HCT116 (cell line): ENCODE measurements at regions not wholly inside any gene's neighbourhood (a gene's known extent, or its start where the extent isn't known, plus 50 kb on each side); places are given as distances from the start of the nearest gene placed in this dataset.

Source experiments
- ATAC-seq: fragments of 200-7000 bp; cut with Tn5 transposase; 2 replicates; pipeline ENCODE4 v1.9.1; 2020; ENCODE audit warnings: mild to moderate bottlenecking, moderate library complexity
- BruUV-seq: library from RNA; stranded (reverse); fragments of 400-500 nt; replicated peaks from 2 replicates; lab custom pipeline; 2021; lab: Mats Ljungman, UMichigan
- CTCF ChIA-PET: fragments of 300-600 bp; sonication (Branson Sonifier 250); formaldehyde crosslinking; loops from one replicate; lab custom pipeline; 2021; ENCODE audit warnings: antibody characterized with exemption; lab: Charles Lee
- POLR2A ChIA-PET: fragments of 300-600, 350-600 bp; sonication (Branson Sonifier 250); formaldehyde crosslinking; loops from one replicate; lab custom pipeline; 2021; ENCODE audit warnings: antibody characterized with exemption; lab: Charles Lee
- RAD21 ChIA-PET, 2 experiments: fragments of 300-600 bp; sonication (Branson Sonifier 250); formaldehyde crosslinking; loops; one replicate each; lab custom pipeline; 2023; ENCODE audit warnings: low total read pairs in 2 of 2; ENCODE audit not compliant: uncharacterized antibody in 2 of 2, unreplicated experiment in 2 of 2, low non-redundant PET in 1 of 2; lab: Charles Lee
- DNase-seq: peaks from one replicate; pipeline ENCODE4 v3.0.0-alpha.2; 2010; ENCODE audit warnings: low read depth, low spot score
- H2AFZ ChIP-seq: fragments of 200-600 bp; shearing (Covaris generic), sonication (generic); 2 replicates; pipeline ENCODE4 v1.6.1; 2017; ENCODE audit warnings: low read depth, mixed run types, mixed read lengths, antibody characterized with exemption, low read length; ENCODE audit not compliant: poor library complexity, severe bottlenecking
- H3K27ac ChIP-seq: 2 replicates; pipeline ENCODE4 v1.5.1; 2012; ENCODE audit warnings: low read depth, low read length
- H3K27me3 ChIP-seq: fragments of 200-600 bp; sonication (generic); 2 replicates; pipeline ENCODE4 v1.6.1; 2016; ENCODE audit warnings: mixed run types, low read length, mixed read lengths; ENCODE audit not compliant: insufficient read depth
- H3K36me3 ChIP-seq, 2 experiments: fragments of 200-500 bp in 1 of 2; fragments of 200-600 bp in 1 of 2; sonication (Bioruptor generic) in 1 of 2; sonication (generic) in 1 of 2; 2 replicates each; pipeline versions ENCODE4 v1.5.1 to v1.6.1; 2014 to 2016; ENCODE audit warnings: low read length in 2 of 2, inconsistent platforms in 1 of 2, mixed read lengths in 1 of 2, mixed run types in 1 of 2; ENCODE audit not compliant: insufficient read depth in 2 of 2, control insufficient read depth in 1 of 2
- H3K4me1 ChIP-seq, 2 experiments: fragments of 200-600 bp in 1 of 2; sonication (generic) in 1 of 2; 2 replicates each; pipeline versions ENCODE4 v1.5.1 to v1.6.1; 2012 to 2017; ENCODE audit warnings: low read length in 2 of 2, inconsistent platforms in 1 of 2, mild to moderate bottlenecking in 1 of 2, mixed read lengths in 1 of 2, mixed run types in 1 of 2, moderate library complexity in 1 of 2; ENCODE audit not compliant: insufficient read depth in 2 of 2, control insufficient read depth in 1 of 2
- H3K4me2 ChIP-seq: fragments of 200-600 bp; sonication (generic); 2 replicates; pipeline ENCODE4 v1.6.1; 2017; ENCODE audit warnings: mixed run types, low read length, mixed read lengths
- H3K4me3 ChIP-seq, 2 experiments: fragments of 200-600 bp in 1 of 2; sonication (generic) in 1 of 2; replicated peaks in 1 of 2; 2 replicates each; pipeline ENCODE4 v1.5.1; 2011 to 2016; ENCODE audit warnings: low read length in 2 of 2, control low read depth in 1 of 2, low read depth in 1 of 2, mild to moderate bottlenecking in 1 of 2, mixed read lengths in 1 of 2, mixed run types in 1 of 2
- H3K79me2 ChIP-seq: fragments of 200-600 bp; sonication (generic); 2 replicates; pipeline ENCODE4 v1.6.1; 2017; ENCODE audit warnings: mild to moderate bottlenecking, mixed run types, low read length, moderate library complexity, mixed read lengths; ENCODE audit not compliant: insufficient read depth
- H3K9ac ChIP-seq: fragments of 200-600 bp; sonication (generic); 2 replicates; pipeline ENCODE4 v1.6.1; 2016; ENCODE audit warnings: low read length, mixed read lengths
- H3K9me2 ChIP-seq: fragments of 200-600 bp; sonication (generic), shearing (Covaris generic); 2 replicates; pipeline ENCODE4 v1.6.1; 2017; ENCODE audit warnings: mixed run types, mild to moderate bottlenecking, moderate library complexity; ENCODE audit not compliant: insufficient read depth
- H3K9me3 ChIP-seq, 2 experiments: fragments of 200-500 bp in 1 of 2; fragments of 200-600 bp in 1 of 2; sonication (Bioruptor generic) in 1 of 2; sonication (generic) in 1 of 2; 2 replicates each; pipeline ENCODE4 v1.6.1; 2014 to 2017; ENCODE audit warnings: low read length in 2 of 2, mixed read lengths in 2 of 2, inconsistent platforms in 1 of 2, low read depth in 1 of 2, mild to moderate bottlenecking in 1 of 2, mixed run types in 1 of 2, moderate library complexity in 1 of 2; ENCODE audit not compliant: control insufficient read depth in 1 of 2, insufficient read depth in 1 of 2
- H4K20me1 ChIP-seq: fragments of 200-600 bp; sonication (generic), shearing (Covaris generic); 2 replicates; pipeline ENCODE4 v1.6.1; 2017; ENCODE audit warnings: mixed run types, mild to moderate bottlenecking, moderate library complexity; ENCODE audit not compliant: insufficient read depth
- EGR1 ChIP-seq: IDR thresholded peaks from 2 replicates; pipeline ENCODE4 v1.6.1; 2012; ENCODE audit warnings: low read depth
- EZH2 ChIP-seq: fragments of 200-600 bp; sonication (generic); IDR thresholded peaks from 2 replicates; pipeline ENCODE4 v1.6.1; 2017; ENCODE audit warnings: antibody characterized with exemption, mixed run types
- MAX ChIP-seq: IDR thresholded peaks from 2 replicates; pipeline ENCODE4 v1.6.1; 2012
- REST ChIP-seq: IDR thresholded peaks from 2 replicates; pipeline ENCODE4 v1.6.1; 2012; ENCODE audit warnings: low read depth
- SP1 ChIP-seq: IDR thresholded peaks from 2 replicates; pipeline ENCODE4 v1.6.1; 2012; ENCODE audit warnings: low read depth
- SRF ChIP-seq: IDR thresholded peaks from 2 replicates; pipeline ENCODE4 v1.6.1; 2012; ENCODE audit warnings: low read depth
- ZNF274 ChIP-seq: fragments of 200-500 bp; sonication (Bioruptor generic); IDR thresholded peaks from 2 replicates; pipeline ENCODE4 v1.6.1; 2014; ENCODE audit warnings: mild to moderate bottlenecking, low read depth, low read length, inconsistent platforms
- intact Hi-C: fragments of 100-400 bp; cut with micrococcal nuclease; formaldehyde crosslinking; loops from 2 replicates; pipeline ENCODE4 v1.10.0; 2022

GRCh38 chr11:90355200-90355599 lies 132.4 kb upstream of the CHORDC1 start (continued):
- TF ChIP-seq REST: no peak
- TF ChIP-seq, all 23 proteins: peak for 0

GRCh38 chr11:90349731-90350130 lies 126.9 kb upstream of the CHORDC1 start:
- Histone ChIP-seq H3K9me3 (no peaks in the 10 kb centered on the region), H3K79me2 (no peaks in the 10 kb centered on the region), H4K20me1 (no peaks in the 10 kb centered on the region), H3K9ac (no peak overlapping the region), H3K36me3 (no peaks in the 10 kb centered on the region), H3K4me1 (no peaks in the 10 kb centered on the region), H3K4me2 (no peak overlapping the region), H2AFZ (no peak overlapping the region), H3K9me2 (no peaks in the 10 kb centered on the region), H3K27ac (no peak overlapping the region), H3K4me3 (no peak overlapping the region), H3K27me3 (no peaks in the 10 kb centered on the region)
- ChIA-PET RAD21 (no interaction called here), CTCF (no interaction called here), POLR2A (no interaction called here)
- no peak for TF ChIP-seq EGR1
- TF ChIP-seq SP1: no peak
- TF ChIP-seq SRF: no peak
- TF ChIP-seq EZH2: no peak
- TF ChIP-seq MAX: no peak
- no peak for TF ChIP-seq ZNF274
- BruUV-seq: no TSS peak
- intact Hi-C loops: no loop called here
- ATAC-seq (no peak), DNase-seq (no peak)
